Kidney capillary endothelial cell (primary cell): ENCODE measurements at regions not wholly inside any gene's neighbourhood (a gene's known extent, or its start where the extent isn't known, plus 50 kb on each side); places are given as distances from the start of the nearest gene placed in this dataset.
"Not testable (repeated sequence)": the region's sequence is repeated elsewhere in the genome, so short reads cannot be mapped to it uniquely, and the experiment has no call there.

Experiments used
- DNase-seq: peaks from one replicate; pipeline ENCODE4 v3.0.0-alpha.2; 2018; ENCODE audit warnings: low spot score

DNA sequence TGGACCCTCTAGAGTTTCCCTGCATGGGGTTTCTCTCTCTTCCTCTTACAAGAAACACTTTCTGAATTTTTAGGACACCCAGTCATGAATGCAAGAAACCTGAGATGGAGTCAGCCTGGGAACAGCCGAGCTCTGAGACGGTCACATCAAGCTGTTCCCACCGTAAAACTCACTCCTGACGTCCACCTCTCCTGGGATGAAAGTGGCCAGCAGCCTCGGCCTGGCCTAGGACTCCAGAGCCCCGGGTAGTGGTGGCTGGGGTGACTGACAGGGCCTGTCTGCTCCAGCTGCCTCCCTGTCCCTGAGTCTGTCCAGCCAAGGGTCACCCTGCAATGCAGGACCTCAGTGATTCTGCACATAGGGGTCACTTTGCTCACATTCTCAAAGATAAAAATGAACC lies 217.8 kb downstream of the SHOX start:
- no peak for DNase-seq

DNA sequence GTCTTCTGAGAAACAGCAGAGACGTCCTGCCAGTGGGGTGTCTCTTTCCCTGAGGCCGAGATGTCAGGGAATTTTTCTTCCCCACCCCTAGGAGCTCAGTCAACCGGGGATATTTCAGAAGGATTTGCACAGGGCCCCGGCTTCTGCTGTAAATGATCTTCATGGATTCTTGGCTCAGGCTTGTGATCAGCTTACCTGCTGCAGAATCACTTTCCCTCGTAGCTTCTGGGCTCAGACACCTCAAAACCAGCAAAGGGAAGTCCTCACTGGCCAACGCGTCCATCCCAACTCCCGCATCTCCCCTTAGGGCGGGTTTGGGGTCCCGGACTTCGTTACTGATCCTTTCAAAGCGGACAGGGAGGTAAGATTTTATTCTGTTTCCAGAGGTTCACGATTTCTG lies 212.7 kb downstream of the SHOX start:
- DNase-seq, result no peak

DNA sequence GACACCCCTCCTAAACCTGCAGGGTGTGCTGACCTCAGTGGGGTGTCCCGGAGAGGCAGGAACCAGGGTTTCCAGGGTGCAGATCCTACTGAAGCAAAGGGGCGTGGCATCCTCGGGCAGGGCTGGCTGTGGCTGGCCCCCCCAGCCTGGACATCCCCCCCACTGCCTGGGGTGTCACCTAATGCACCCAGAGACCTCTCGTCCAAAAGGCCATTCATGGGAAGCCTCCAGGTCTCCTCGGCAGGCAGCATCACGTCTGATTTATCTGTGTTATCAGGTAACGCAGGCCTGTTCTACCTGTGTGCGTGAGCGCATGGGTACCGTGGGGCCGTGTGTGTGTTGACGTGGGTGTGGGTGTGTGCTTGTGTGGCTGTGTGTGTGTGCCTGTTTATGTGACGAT lies 210.0 kb downstream of the SHOX start:
- DNase-seq, result no peak

DNA sequence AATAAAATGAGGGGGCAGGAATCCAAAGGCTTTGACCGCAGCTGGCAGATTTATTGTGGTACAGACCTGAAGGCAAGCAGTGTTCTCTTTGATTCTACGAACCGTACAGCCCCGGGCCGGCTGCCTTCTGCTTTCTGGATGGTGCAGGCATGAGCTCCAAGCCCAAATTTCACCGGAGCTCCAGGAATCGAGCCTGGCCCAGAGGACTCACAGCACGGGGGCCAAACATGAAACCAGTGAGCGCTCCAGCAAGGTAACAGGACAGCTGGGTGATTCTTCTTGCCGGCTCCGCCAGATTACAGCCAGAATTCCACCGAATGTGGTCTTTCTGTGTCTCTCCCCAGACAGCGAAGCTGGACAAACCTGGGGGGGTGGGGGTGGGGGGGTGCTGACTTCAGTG lies 208.1 kb downstream of the SHOX start:
- not testable (repeated sequence) for DNase-seq

DNA sequence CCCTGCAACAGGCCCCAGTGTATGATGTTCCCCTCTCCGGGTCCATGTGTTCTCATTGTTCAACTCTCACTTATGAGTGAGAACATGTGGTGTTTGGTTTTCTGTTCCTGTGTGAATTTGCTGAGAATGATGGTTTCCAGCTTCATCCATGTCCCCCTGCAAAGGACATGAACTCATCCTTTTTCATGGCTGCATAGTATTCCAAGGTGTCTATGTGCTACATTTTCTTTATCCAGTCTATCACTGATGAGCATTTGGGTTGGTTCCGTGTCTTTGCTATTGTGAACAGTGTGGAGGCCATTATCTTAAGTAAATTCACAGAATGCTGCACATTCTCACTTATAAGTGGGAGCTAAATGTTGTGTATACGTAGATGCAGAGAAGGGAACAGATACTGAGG lies 205.3 kb downstream of the SHOX start:
- DNase-seq, result not testable (repeated sequence)

DNA sequence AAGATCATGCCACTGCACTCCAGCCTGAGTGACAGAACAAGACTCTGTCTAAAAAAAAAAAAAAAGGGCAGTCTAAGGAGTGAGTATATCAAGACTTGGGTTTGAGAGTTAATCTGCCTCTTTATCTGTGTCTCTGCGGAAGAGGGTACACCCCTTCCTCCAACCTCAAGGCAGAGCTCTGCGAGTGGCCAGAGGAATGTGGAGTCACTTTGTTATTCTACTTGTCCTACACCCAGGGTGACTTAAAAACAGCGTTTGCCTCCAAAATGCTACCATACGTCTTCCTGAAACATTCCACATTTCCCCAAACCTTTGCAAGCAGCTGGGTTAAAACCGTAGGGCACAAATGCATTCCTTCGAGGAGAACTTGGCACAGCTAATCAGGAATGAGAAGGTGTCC lies 199.9 kb downstream of the SHOX start:
- no peak for DNase-seq

DNA sequence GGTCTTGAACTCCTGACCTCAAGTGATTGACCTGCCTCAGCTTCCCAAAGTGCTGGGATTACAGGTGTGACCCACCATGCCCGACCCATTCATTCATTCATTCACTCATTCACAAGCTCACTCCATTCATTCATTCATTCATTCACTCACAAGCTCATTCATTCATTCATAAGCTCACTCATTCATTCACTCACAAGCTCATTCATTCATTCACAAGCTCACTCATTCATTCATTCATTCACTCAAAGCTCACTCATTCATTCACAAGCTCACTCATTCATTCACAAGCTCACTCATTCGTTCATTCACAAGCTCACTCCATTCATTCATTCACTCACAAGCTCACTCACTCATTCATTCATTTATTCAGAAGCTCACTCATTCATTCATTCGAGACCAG lies 198.6 kb downstream of the SHOX start:
- no peak for DNase-seq

DNA sequence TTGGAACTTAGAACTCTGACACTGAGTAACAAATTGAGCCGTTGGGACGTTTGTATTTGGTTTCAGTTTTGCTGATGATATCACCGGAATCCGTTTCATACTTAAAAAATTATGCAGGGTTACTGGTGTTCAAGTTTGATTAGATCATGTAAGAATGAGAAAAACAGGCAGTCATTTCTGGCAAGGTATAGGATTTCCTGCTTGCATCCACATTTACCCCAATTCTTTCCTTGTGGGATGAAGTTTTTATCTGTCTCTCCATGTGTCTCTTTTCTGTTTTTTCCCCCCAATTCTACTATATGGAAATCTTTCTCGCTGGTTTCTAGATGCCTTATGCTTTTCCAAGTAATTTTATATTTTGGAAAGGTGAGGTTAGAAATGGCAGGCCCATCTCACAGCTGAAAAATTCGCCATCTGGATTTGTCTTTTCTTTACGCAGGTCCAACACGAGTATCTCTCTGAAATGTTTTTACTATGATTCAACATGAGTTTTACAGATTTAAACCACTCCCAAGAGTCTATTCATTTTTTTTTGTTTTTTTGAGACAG lies 197.9 kb downstream of the SHOX start:
- DNase-seq, result no peak

DNA sequence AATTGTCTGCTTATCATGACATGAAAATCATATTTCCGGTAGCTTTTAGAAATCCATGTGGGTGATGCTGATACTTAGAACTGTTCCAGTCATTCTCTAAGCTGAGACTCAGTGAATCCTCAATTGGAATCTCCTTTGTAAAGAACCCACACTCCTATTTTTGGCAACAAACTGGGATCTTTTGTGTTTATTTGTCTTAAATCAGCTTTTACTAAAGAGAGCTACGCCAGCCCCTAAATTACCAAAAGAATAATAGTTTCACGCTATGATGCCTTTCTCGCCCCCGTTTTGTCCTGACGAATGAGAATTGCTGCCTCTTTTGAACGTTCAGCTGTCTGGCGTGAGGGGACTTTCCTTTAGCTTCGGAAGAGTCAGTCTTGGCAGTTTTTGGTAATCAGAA lies 195.9 kb downstream of the SHOX start:
- DNase-seq, result no peak

DNA sequence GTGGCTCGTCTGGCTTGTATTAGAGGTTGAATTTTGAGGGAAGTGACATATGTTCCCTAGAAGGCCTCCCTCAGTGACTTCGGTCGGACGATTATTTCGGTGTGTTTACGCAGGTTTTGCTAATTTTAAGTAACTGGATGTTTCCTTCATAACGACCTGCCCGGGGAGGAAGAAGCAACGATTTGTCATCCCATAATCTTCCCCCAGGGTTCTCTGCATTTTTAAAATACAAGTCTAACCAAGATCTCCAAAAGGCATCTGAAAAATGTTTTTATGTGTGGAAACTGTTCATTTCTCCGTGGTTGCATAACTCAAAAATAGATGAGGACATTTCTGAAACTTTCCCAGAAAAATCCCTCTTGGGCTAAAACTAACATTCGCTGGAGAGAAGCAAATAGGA lies 195.4 kb downstream of the SHOX start:
- DNase-seq, result no peak

DNA sequence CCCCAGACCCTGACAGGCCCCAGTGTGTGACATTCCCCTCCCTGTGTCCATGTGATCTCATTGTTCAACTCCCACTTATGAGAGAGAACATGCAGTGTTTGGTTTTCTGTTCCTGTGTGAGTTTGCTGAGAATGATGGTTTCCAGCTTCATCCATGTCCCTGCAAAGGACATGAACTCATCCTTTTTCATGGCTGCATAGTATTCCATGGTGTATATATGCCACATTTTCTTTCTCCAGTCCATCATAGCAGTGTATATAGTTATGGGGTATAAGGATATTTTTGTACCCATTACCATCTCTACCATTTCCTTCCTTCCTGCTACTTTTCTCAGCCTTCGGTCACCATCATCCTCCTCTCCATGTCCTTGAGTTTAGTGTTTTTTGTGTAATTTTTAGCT lies 192.5 kb downstream of the SHOX start:
- not testable (repeated sequence) for DNase-seq

DNA sequence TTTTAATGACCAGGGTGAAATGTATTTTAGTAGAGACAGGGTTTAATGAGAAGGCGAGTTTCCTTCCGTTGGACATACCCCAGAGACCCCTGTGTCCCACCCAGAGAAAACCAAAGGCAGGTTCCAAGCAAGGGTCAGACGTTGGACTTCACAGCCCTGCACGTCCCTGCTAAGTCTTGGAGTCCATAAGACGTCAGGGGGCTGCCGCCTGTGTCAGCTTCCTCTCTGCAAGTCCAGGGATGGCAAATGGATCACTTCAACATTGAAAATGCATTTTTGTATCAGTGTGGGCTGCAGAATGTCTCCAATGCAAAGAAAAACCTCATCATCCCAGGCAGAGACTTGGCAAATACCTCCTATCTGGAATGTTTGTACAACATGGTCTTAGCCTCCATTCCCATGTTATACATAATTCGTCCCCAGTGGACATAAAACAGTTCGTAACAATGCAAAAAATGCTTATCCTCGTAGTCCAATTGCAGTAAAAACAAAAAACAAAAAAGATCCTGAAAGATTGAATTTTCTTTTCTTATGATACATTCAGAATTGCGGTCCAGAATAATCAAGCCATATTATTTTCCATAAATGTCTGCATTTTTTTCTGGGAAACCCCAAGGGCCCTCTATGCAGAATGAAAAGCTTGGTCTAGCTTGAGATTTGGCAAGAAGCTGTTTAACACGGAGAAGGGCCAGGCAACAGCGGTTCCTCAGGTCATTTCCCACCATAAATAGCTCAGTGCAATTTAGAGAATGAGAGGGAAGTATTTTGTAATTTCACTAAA lies 190.9 kb downstream of the SHOX start:
- no peak for DNase-seq

DNA sequence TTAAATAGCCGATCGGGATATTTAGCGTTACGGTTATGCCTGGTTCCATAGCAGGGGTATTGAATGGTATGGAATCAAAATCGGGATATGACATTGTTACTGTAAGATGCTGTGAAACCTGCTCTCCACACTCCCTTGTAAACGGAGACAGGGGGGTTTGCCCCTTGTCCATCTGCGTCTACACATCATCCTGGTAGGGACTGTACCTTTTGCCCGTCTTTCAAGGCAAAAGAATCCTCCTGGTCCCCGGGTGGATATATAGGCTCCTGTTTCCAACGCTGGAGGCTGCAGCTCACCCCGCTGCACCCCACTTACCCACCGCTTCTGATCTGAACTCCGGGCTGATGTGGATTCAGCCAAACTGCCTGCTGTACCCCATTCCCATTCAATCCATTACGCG lies 189.1 kb downstream of the SHOX start:
- no peak for DNase-seq

DNA sequence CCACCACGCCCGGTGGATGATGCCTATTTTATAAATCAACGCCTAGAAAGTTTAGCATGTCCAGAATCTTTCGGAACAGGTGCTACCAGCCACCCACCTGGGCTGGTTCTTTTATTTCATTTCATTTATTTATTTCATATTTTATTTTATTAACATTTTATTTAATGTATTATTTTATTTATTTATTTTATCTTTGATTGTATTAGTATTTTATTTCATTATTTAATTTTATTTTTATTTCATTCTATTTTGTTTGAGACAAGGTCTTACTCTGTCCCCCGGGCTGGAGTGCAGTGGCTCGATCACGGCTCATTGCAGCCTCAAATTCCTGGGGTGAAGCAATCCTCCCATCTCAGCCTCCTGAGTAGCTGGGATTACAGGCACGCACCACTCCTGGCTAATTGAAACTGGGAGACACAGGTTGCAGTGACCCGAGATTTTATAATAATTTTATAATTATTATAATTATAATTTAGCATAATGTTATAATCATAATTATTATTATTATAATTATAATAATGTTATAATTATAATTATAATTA lies 187.2 kb downstream of the SHOX start:
- no peak for DNase-seq

DNA sequence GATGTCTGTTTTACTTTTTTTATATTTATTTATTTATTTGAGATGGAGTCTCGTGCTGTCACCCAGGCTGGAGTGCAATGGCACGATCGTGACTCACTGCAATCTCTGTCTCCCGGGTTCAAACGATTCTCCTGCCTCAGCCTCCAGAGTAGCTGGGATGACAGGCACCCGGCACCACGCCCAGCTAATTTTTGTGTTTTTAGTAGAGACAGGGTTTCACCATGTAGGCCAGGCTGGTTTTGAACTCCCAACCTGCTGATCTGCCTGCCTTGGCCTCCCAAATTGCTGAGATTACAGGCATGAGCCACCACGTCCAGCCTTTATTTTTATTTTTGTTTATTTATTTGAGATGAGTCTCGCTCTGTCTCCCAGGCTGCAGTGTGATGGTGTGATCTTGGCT lies 186.6 kb downstream of the SHOX start:
- DNase-seq, result not testable (repeated sequence)

DNA sequence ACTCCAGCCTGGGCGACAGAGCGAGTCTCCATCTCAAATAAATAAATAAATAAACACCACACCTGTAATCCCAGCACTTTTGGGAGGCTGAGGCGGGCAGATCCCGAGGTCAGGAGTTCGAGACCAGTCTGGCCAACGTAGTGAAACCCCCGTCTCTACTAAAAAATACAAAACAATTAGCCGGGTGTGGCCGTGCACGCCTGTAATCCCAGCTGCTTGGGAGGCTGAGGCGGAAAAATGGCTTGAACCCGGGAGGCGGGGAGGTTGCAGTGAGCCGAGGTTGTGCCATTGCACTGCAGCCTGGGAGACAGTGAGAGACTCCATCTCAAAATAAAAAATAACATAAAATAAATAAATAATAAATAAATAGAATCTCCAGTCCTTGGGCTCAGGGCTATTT lies 185.8 kb downstream of the SHOX start:
- no peak for DNase-seq

DNA sequence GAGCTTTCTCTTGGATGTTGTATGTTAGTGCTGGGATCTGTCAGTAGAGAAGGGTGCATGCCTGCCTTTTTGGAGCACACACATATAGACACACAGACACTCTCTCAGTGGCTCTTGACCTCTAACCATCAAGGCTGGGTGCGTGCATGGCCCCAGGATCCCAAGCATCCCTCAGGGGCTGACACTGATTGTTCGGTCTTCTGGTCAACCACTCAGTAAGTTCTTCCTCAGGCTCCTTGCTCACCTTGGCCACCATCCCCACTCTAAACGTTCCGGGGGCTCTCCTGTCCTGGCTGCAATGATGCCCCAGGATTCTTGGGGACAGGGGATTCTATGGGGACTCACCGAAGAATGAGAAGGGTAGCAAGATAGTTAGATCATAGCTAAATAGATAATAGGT lies 179.6 kb downstream of the SHOX start:
- DNase-seq, result no peak

DNA sequence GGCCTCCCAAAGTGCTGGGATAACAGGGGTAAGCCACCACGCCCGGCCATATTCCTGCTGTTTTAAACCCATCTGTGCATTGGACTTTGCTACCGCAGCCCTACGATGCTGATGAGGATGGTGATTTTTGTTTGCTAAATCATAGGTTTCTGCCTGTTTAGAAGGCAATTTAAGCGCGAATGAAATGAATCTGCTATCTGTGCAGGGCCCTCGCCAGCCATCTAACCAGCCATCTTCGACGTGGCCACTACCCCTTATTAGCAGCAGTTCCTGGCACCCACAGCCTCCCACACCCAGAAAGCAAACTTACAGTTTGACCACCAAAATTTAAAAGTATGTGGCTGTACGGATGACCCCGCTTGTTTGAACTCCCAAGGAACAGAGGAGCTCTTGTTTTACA lies 178.5 kb downstream of the SHOX start:
- no peak for DNase-seq

DNA sequence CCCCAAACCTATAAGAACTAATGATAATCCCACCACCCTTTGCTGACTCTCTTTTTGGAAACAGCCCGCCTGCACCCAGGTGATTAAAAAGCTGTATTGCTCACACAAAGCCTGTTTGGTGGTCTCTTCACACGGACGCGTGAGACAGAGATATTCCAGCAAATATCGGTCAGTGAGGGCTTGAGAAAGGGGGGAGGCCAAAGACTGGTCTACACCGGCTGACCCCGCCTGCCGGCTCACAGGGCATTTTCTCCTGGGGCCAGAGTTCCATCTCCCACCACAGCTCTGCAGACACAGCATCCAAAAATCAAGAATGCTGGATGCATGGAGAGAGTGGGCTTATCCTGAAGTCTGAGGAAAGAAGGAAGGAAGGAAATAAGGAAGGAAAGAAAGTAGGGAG lies 176.0 kb downstream of the SHOX start:
- DNase-seq, result no peak

DNA sequence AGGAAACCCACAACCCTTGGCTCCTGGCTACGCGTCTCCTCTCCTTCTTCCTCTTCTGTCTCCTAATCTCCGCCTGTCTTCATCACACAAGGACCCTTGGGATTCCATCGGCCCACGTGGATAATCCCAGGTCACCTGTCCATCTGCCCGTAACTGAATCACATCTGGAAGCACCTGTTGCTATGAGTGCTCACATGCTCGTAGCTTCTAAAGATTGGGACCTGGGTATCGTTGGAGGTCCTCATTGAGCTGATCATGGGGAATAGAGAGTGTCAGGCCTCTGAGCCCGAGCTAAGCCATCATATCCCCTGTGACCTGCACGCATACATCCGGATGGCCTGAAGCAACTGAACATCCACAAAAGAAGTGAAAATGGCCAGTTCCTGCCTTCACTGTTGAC lies 175.4 kb downstream of the SHOX start:
- no peak for DNase-seq

DNA sequence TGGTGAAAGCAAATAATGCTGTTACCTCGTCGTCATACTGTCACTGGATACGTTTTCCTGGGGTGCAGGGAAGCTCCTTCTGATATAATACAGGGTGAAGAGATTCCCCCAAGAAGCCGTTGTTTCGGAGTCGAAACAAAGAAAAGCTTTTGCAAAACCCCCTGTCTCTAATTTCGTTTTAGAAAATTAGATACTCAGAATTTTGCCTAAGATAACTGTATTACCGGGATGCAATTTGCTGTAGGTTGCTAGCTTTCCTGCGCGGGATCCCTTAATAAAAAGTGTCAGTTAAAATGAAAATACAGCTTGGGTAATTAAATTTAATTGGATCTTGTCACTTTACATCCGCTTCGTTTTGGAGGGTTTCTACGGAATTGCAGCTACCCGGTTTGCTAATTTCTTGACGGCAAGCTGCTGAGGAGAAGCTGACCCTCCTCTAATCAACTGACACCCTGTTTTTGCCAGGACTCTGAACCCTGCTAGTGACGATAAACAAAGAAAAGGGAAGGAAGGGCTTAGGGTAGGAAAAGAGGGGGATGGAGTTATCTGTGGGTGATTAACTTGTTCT lies 174.6 kb downstream of the SHOX start:
- no peak for DNase-seq

DNA sequence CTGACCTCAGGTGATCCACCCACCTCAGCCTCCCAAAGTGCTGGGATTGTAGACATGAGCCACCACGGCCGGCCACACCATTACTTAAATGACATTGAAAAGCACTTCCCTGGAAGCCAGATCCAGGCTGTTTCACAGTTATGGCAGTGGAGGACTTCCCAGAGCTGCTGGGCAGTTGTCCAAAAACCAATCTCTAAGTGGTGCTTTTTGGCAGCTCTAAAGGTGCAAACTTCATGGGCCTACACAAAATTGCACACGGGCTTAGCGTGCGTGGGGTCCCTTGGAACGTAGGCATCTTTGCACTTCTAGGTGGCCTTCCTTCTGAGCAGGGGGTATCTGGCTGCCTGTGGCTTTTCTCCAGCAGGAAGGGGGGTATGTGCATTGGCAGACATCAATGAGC lies 172.3 kb downstream of the SHOX start:
- no peak for DNase-seq

DNA sequence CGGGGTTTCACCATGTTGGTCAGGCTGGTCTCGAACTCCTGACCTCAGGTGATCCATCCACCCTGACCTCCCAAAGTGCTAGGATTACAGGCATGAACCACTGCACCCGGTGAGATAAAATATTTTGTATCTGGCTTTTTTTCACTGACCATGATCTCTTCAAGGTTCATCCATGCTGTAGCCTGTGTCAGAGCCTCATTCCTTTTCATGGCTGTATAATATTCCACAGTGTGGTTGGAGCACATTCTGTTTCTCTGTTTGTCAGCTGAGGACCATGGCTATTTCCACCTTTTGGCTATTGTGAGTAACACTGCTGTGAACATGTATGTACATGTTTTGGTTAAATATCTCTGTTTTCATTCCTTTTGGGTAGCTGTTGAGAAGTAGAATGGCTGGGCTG lies 169.2 kb downstream of the SHOX start:
- DNase-seq, result no peak

DNA sequence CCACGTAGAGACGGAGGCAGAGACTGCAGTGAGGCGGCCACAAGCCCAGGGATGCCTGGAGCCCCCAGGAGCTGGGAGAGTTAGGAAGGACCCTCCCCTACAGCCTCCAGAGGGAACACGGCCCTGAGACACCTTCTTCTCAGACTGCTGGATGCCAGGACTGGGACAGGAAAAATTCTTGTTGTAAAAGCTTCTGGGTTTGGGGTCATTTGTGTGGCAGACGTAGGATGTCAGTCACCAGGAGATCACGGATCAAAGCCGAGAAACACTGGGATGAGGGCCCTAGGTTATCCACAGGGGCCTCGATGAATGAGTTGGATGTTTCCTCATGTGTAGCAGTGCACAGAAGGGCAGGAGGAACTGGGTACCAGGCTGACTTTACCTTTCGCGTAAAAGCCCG lies 163.7 kb downstream of the SHOX start:
- DNase-seq, result no peak
